ENCODE measurements at regions not wholly inside any gene's neighbourhood (a gene's known extent, or its start where the extent isn't known, plus 50 kb on each side); places are given as distances from the start of the nearest gene placed in this dataset.

DNA sequence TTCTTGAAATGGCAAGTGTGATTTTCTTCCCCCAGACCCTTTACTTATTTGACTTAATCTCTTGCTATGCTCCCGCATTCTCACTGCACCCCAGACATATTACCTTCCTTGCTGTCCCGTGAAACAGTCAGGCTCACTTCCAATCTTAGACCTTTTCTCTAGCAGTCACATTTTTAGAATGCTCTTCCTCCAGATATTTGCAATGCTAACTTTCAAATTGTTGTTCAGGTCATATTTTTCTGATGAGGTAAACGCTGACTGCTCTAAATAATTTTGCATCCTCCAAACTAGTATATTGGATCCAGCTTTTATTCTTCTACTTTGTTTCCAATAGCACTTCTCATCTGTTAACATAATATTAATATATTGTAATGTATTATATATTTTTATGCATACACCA is 648.2 kb upstream of the NEGR1 start:
- Histone ChIP-seq H3K27me3 (ENCODE audit: control insufficient read depth in 3 of 3, insufficient read depth in 3 of 3, low read length in 3 of 3) (no peaks in the 10 kb centered on the region), H3K9me3 (ENCODE audit: control insufficient read depth in 3 of 3, low read length in 3 of 3) (no peaks in the 10 kb centered on the region), H3K36me3 (ENCODE audit: control insufficient read depth in 3 of 3, insufficient read depth in 3 of 3, low read length in 3 of 3) (no peaks in the 10 kb centered on the region), H3K9ac (ENCODE audit: low read depth in 1 of 3, low read length in 3 of 3) (no peak overlapping the region), H3K4me1 (ENCODE audit: control insufficient read depth in 3 of 3, insufficient read depth in 3 of 3, low read length in 3 of 3) (no peaks in the 10 kb centered on the region), H3K27ac (ENCODE audit: low read depth, low read length) (no peak overlapping the region), H3K4me3 (ENCODE audit: low read length in 3 of 3) (no peak overlapping the region)

DNA sequence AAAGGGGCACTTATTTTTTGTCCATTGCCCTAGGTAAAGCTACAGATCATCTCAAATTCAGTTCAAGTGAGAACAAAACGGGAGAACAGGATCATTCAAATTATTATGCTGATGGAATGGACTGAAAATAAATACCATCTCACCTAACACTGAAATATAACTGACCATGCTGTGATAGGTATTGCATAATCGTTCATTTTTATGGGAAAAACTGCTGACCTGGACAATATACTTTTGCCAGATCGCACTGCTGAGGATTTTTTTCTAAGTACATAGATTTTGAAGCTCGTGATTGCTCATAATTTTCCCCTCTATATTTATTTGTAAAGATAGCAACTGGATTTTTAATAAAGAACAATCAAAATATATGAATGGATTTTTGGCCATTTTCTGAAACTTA is 636.6 kb upstream of the NEGR1 start:
- Histone ChIP-seq H3K9ac (ENCODE audit: low read depth in 1 of 3, low read length in 3 of 3) (no peak overlapping the region), H3K4me3 (ENCODE audit: low read length in 3 of 3) (no peak overlapping the region), H3K27me3 (ENCODE audit: control insufficient read depth in 3 of 3, insufficient read depth in 3 of 3, low read length in 3 of 3) (no peaks in the 10 kb centered on the region), H3K27ac (ENCODE audit: low read depth, low read length) (no peak overlapping the region), H3K4me1 (ENCODE audit: control insufficient read depth in 3 of 3, insufficient read depth in 3 of 3, low read length in 3 of 3) (no peaks in the 10 kb centered on the region), H3K9me3 (ENCODE audit: control insufficient read depth in 3 of 3, low read length in 3 of 3) (no peaks in the 10 kb centered on the region), H3K36me3 (ENCODE audit: control insufficient read depth in 3 of 3, insufficient read depth in 3 of 3, low read length in 3 of 3) (no peaks in the 10 kb centered on the region)

DNA sequence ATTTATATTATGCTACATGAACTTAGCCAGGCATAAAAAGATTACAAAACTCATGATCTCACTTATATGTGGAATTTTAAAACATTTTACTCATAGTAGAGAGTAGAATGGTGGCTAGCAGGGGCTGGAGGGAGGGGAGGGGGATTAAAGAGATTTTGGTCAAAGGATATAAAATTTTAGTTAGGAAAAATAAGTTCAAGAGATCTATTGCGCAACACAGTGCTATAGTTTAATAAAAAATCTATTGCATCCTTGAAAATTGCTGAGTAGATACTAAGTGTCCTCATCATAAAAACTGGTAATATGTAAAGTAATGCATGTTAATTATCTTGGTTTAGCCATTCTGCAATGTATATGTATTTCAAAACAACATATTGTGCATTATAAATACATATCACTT is 635.6 kb upstream of the NEGR1 start:
- Histone ChIP-seq H3K27ac (ENCODE audit: low read depth, low read length) (no peak overlapping the region), H3K36me3 (ENCODE audit: control insufficient read depth in 3 of 3, insufficient read depth in 3 of 3, low read length in 3 of 3) (no peaks in the 10 kb centered on the region), H3K9me3 (ENCODE audit: control insufficient read depth in 3 of 3, low read length in 3 of 3) (no peaks in the 10 kb centered on the region), H3K4me1 (ENCODE audit: control insufficient read depth in 3 of 3, insufficient read depth in 3 of 3, low read length in 3 of 3) (no peaks in the 10 kb centered on the region), H3K4me3 (ENCODE audit: low read length in 3 of 3) (no peak overlapping the region), H3K9ac (ENCODE audit: low read depth in 1 of 3, low read length in 3 of 3) (no peak overlapping the region), H3K27me3 (ENCODE audit: control insufficient read depth in 3 of 3, insufficient read depth in 3 of 3, low read length in 3 of 3) (no peaks in the 10 kb centered on the region)

DNA sequence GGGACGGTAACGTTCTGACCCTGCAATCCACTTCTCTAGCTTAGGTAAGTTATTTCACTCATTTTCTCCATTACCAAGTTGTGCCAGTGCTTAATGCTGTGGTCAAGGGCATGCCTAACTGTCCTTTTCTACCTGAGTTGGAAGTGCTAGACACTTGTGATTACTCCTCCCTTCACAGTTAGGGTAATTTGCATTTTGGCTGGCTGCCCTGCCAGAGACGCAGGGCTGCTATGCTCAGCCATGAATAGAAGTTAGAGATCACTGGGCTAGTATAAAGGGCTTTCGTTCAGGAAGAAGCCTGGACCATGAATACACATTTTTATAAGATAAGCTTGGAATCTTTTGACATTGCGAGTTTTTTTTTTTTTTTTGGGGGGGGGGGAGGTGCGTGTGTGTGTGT is 633.2 kb upstream of the NEGR1 start:
- H3K4me1 ChIP-seq (ENCODE audit: control insufficient read depth in 3 of 3, insufficient read depth in 3 of 3, low read length in 3 of 3), result no peaks in the 10 kb centered on the region
- no peak overlapping the region for H3K4me3 ChIP-seq (ENCODE audit: low read length in 3 of 3)
- H3K27ac ChIP-seq (ENCODE audit: low read depth, low read length), result no peak overlapping the region
- H3K9ac ChIP-seq (ENCODE audit: low read depth in 1 of 3, low read length in 3 of 3), result no peak overlapping the region
- H3K9me3 ChIP-seq (ENCODE audit: control insufficient read depth in 3 of 3, low read length in 3 of 3), result no peaks in the 10 kb centered on the region
- H3K27me3 ChIP-seq (ENCODE audit: control insufficient read depth in 3 of 3, insufficient read depth in 3 of 3, low read length in 3 of 3), result no peaks in the 10 kb centered on the region
- H3K36me3 ChIP-seq (ENCODE audit: control insufficient read depth in 3 of 3, insufficient read depth in 3 of 3, low read length in 3 of 3), result no peaks in the 10 kb centered on the region

DNA sequence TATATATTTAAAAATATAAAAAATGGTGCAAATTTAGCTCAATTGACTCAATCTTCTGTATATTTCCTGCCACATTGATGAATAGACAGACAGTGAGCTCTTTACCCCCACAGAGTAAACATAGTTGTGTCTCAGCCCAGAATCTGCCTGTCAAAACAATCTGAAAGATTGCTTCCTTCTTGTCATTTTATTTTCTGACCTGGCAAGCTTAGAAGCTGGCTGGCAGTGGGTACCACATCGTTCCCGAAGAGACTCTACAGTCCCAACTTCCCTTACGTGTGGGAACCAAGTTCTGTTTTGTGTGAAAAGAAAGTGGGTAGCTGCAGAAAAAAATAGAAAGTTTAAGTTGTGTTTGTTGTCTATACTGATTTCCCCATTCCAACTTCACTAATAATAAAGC is 629.3 kb upstream of the NEGR1 start:
- H3K27ac ChIP-seq (ENCODE audit: low read depth, low read length), result no peak overlapping the region
- H3K27me3 ChIP-seq (ENCODE audit: control insufficient read depth in 3 of 3, insufficient read depth in 3 of 3, low read length in 3 of 3), result no peaks in the 10 kb centered on the region
- H3K4me1 ChIP-seq (ENCODE audit: control insufficient read depth in 3 of 3, insufficient read depth in 3 of 3, low read length in 3 of 3), result no peaks in the 10 kb centered on the region
- H3K9me3 ChIP-seq (ENCODE audit: control insufficient read depth in 3 of 3, low read length in 3 of 3), result no peaks in the 10 kb centered on the region
- H3K36me3 ChIP-seq (ENCODE audit: control insufficient read depth in 3 of 3, insufficient read depth in 3 of 3, low read length in 3 of 3), result no peaks in the 10 kb centered on the region
- H3K4me3 ChIP-seq (ENCODE audit: low read length in 3 of 3), result no peak overlapping the region
- H3K9ac ChIP-seq (ENCODE audit: low read depth in 1 of 3, low read length in 3 of 3), result no peak overlapping the region

DNA sequence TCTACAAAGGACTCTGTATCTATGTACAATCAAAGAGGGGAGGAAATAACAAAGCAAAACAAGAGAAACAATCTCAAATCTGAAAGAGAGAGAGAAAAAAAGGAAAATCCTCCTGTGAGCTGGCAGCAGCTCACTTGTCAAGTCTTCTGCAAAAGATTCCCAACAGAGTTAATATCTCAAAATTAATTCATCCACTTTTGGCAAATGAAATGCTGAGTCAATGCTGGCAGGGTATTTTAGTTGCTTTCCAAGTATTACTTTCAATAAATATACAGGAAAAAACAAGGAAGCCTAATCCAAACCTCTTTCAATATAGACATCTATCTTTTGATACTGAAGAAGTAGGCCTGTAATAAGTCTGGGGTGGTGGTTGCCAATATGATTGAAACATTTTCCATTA is 613.9 kb upstream of the NEGR1 start:
- no peaks in the 10 kb centered on the region for H3K27me3 ChIP-seq (ENCODE audit: control insufficient read depth in 3 of 3, insufficient read depth in 3 of 3, low read length in 3 of 3)
- H3K9ac ChIP-seq (ENCODE audit: low read depth in 1 of 3, low read length in 3 of 3), result no peak overlapping the region
- H3K9me3 ChIP-seq (ENCODE audit: control insufficient read depth in 3 of 3, low read length in 3 of 3), result no peaks in the 10 kb centered on the region
- no peaks in the 10 kb centered on the region for H3K36me3 ChIP-seq (ENCODE audit: control insufficient read depth in 3 of 3, insufficient read depth in 3 of 3, low read length in 3 of 3)
- no peak overlapping the region for H3K4me3 ChIP-seq (ENCODE audit: low read length in 3 of 3)
- H3K4me1 ChIP-seq (ENCODE audit: control insufficient read depth in 3 of 3, insufficient read depth in 3 of 3, low read length in 3 of 3), result no peaks in the 10 kb centered on the region
- H3K27ac ChIP-seq (ENCODE audit: low read depth, low read length), result no peak overlapping the region

DNA sequence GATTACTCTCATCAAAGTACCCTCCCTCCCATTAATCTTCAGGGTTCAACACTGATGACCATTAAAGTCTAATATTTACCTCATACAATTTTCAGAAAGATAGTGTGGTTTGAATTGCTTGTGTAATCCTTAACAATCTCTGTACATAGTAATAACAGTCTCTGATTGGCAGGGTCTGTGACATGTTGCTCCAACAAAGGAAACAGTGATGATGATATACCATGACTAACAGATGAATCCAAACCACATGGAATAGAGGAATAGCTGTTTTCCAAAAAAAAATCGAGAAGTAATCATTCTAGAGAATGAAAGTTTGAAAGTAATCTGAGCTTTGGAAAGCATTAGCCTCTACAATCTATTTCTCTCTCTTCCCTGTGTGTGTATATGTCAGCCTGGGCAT is 610.1 kb upstream of the NEGR1 start:
- H3K9ac ChIP-seq (ENCODE audit: low read depth in 1 of 3, low read length in 3 of 3), result no peak overlapping the region
- H3K27me3 ChIP-seq (ENCODE audit: control insufficient read depth in 3 of 3, insufficient read depth in 3 of 3, low read length in 3 of 3), result no peaks in the 10 kb centered on the region
- no peak overlapping the region for H3K4me3 ChIP-seq (ENCODE audit: low read length in 3 of 3)
- no peak overlapping the region for H3K27ac ChIP-seq (ENCODE audit: low read depth, low read length)
- H3K36me3 ChIP-seq (ENCODE audit: control insufficient read depth in 3 of 3, insufficient read depth in 3 of 3, low read length in 3 of 3), result no peaks in the 10 kb centered on the region
- H3K9me3 ChIP-seq (ENCODE audit: control insufficient read depth in 3 of 3, low read length in 3 of 3), result no peaks in the 10 kb centered on the region
- H3K4me1 ChIP-seq (ENCODE audit: control insufficient read depth in 3 of 3, insufficient read depth in 3 of 3, low read length in 3 of 3), result no peaks in the 10 kb centered on the region

DNA sequence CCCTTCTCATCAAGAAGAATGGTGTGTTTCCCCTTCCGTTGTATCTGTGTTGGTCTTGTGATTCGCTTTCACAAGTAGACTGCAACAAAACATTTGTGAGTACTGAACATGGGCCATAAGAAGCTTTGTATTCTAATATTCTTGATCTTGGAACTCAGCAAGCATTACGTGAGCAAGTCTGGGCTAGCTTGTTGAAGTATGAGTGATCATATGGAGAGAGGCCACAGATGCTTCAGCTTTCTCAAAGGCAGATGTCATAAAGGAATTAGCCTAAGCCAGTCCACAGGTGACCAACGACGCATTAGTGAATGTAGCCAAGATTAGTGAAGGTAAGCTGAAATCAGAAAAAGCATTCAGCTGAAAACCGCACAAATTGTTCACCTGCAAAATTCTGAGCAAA is 609.6 kb upstream of the NEGR1 start:
- H3K9me3 ChIP-seq (ENCODE audit: control insufficient read depth in 3 of 3, low read length in 3 of 3), result no peaks in the 10 kb centered on the region
- H3K4me3 ChIP-seq (ENCODE audit: low read length in 3 of 3), result no peak overlapping the region
- no peaks in the 10 kb centered on the region for H3K4me1 ChIP-seq (ENCODE audit: control insufficient read depth in 3 of 3, insufficient read depth in 3 of 3, low read length in 3 of 3)
- no peaks in the 10 kb centered on the region for H3K36me3 ChIP-seq (ENCODE audit: control insufficient read depth in 3 of 3, insufficient read depth in 3 of 3, low read length in 3 of 3)
- no peaks in the 10 kb centered on the region for H3K27me3 ChIP-seq (ENCODE audit: control insufficient read depth in 3 of 3, insufficient read depth in 3 of 3, low read length in 3 of 3)
- H3K9ac ChIP-seq (ENCODE audit: low read depth in 1 of 3, low read length in 3 of 3), result no peak overlapping the region
- H3K27ac ChIP-seq (ENCODE audit: low read depth, low read length), result no peak overlapping the region

DNA sequence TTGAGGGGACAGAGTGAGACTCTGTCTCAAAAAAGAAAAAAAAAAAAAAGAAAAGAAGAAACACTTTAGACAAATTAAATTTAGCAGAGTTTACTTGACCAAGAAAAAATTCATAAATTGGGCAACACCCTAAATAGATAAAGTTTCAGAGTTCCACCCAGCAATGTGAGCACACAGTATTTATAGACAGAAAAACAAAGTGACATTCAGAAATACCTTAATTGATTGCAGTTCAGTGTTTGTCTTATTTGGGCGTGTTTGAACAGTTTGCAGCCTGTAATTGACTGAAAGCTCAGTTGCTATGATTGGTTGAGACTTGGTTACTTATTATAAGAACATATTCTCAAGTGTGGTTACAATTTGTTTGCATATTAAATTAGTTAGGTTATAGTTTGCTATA is 603.5 kb upstream of the NEGR1 start:
- Histone ChIP-seq H3K4me1 (ENCODE audit: control insufficient read depth in 3 of 3, insufficient read depth in 3 of 3, low read length in 3 of 3) (no peaks in the 10 kb centered on the region), H3K9ac (ENCODE audit: low read depth in 1 of 3, low read length in 3 of 3) (no peak overlapping the region), H3K9me3 (ENCODE audit: control insufficient read depth in 3 of 3, low read length in 3 of 3) (no peaks in the 10 kb centered on the region), H3K27me3 (ENCODE audit: control insufficient read depth in 3 of 3, insufficient read depth in 3 of 3, low read length in 3 of 3) (no peaks in the 10 kb centered on the region), H3K27ac (ENCODE audit: low read depth, low read length) (no peak overlapping the region), H3K4me3 (ENCODE audit: low read length in 3 of 3) (no peak overlapping the region), H3K36me3 (ENCODE audit: control insufficient read depth in 3 of 3, insufficient read depth in 3 of 3, low read length in 3 of 3) (no peaks in the 10 kb centered on the region)

DNA sequence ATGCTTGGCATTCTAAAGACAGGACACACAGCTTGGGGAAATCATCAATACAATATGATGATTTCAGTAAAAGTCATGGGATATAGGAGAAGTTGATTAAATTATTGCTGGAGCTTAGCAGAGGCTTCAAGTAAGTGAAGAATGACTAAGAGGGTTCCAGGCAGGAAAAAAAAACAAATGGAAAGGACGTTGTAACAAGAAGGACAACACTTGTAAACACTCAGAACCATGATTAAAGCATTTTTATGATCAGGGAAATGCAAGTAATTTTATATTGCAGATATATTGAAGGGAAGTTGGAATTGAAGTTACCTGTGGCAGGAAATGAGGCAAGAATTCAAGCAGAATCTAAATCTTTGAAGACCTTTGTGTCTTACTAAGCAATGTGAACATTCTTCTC is 602.7 kb upstream of the NEGR1 start:
- no peak overlapping the region for H3K9ac ChIP-seq (ENCODE audit: low read depth in 1 of 3, low read length in 3 of 3)
- no peaks in the 10 kb centered on the region for H3K27me3 ChIP-seq (ENCODE audit: control insufficient read depth in 3 of 3, insufficient read depth in 3 of 3, low read length in 3 of 3)
- no peaks in the 10 kb centered on the region for H3K4me1 ChIP-seq (ENCODE audit: control insufficient read depth in 3 of 3, insufficient read depth in 3 of 3, low read length in 3 of 3)
- no peak overlapping the region for H3K27ac ChIP-seq (ENCODE audit: low read depth, low read length)
- no peak overlapping the region for H3K4me3 ChIP-seq (ENCODE audit: low read length in 3 of 3)
- H3K9me3 ChIP-seq (ENCODE audit: control insufficient read depth in 3 of 3, low read length in 3 of 3), result no peaks in the 10 kb centered on the region
- H3K36me3 ChIP-seq (ENCODE audit: control insufficient read depth in 3 of 3, insufficient read depth in 3 of 3, low read length in 3 of 3), result no peaks in the 10 kb centered on the region

DNA sequence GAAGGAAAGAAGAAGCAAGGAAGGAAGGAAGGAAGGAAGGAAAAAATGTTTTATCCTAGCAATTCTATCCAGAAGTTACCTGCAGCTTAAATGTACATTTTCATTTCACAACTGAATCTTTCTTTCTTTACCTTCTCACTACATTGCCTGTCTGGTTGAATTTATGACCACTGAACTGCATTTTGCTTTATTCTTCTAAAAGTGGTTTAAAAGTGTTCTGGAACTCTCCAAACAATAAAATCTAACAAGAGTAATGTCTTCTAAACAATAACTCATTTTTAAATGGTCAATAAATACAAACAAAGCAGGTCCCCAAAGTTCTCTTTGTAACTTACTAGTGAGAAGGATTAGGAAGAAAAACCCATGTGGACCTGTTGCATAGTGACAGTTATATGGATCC is 587.5 kb upstream of the NEGR1 start:
- H3K4me1 ChIP-seq (ENCODE audit: control insufficient read depth in 3 of 3, insufficient read depth in 3 of 3, low read length in 3 of 3), result no peaks in the 10 kb centered on the region
- H3K9me3 ChIP-seq (ENCODE audit: control insufficient read depth in 3 of 3, low read length in 3 of 3), result no peaks in the 10 kb centered on the region
- H3K4me3 ChIP-seq (ENCODE audit: low read length in 3 of 3), result no peak overlapping the region
- no peak overlapping the region for H3K27ac ChIP-seq (ENCODE audit: low read depth, low read length)
- H3K36me3 ChIP-seq (ENCODE audit: control insufficient read depth in 3 of 3, insufficient read depth in 3 of 3, low read length in 3 of 3), result no peaks in the 10 kb centered on the region
- H3K9ac ChIP-seq (ENCODE audit: low read depth in 1 of 3, low read length in 3 of 3), result no peak overlapping the region
- no peaks in the 10 kb centered on the region for H3K27me3 ChIP-seq (ENCODE audit: control insufficient read depth in 3 of 3, insufficient read depth in 3 of 3, low read length in 3 of 3)

Measured in skeletal muscle tissue (tissue), 3 donors.